PFSK-1 (cell line): ENCODE measurements at regions not wholly inside any gene's neighbourhood (a gene's known extent, or its start where the extent isn't known, plus 50 kb on each side); places are given as distances from the start of the nearest gene placed in this dataset.

ENCODE experiments used
- FOXP2 ChIP-seq: optimal IDR thresholded peaks from 2 replicates; pipeline ENCODE3; 2011; ENCODE audit warnings: borderline replicate concordance, control low read depth, inconsistent platforms; ENCODE audit not compliant: insufficient read depth; ENCODE audit errors: extremely low read length, extremely low read depth
- POLR2AphosphoS5 ChIP-seq: IDR thresholded peaks from 2 replicates; pipeline ENCODE4 v1.6.1; 2012; ENCODE audit warnings: low read depth, mild to moderate bottlenecking, control low read depth, low read length, moderate library complexity
- REST ChIP-seq, 2 experiments: IDR thresholded peaks; 2 replicates each; pipeline versions ENCODE4 v1.6.1 to v1.8.0; 2011 to 2012; ENCODE audit warnings: low read depth in 2 of 2, low read length in 2 of 2, control low read depth in 1 of 2, inconsistent platforms in 1 of 2, mild to moderate bottlenecking in 1 of 2, moderate library complexity in 1 of 2; ENCODE audit not compliant: insufficient read depth in 1 of 2
- SIN3A ChIP-seq: IDR thresholded peaks from 2 replicates; pipeline ENCODE4 v1.6.1; 2012; ENCODE audit warnings: mild to moderate bottlenecking, low read length, moderate library complexity, borderline replicate concordance; ENCODE audit not compliant: insufficient read depth
- TAF1 ChIP-seq: IDR thresholded peaks from 2 replicates; pipeline ENCODE4 v1.6.1; 2012; ENCODE audit warnings: low read length, control low read depth, borderline replicate concordance; ENCODE audit not compliant: insufficient read depth

- TF ChIP-seq POLR2AphosphoS5, result no peak
- no peak for TF ChIP-seq FOXP2
- TF ChIP-seq TAF1, result no peak
- no peak for TF ChIP-seq REST (IDR thresholded peaks at IDR 0.05; ENCODE audit: insufficient read depth in 1 of 2, low read depth in 2 of 2, low read length in 2 of 2)
- no peak for TF ChIP-seq SIN3A
Observed at GRCh38 chr4:66108898-66109297, 438.6 kb upstream of the EPHA5 start.

GRCh38 chr4:66097218-66097617 lies 426.9 kb upstream of the EPHA5 start:
- TF ChIP-seq POLR2AphosphoS5 (no peak), FOXP2 (no peak), REST (IDR thresholded peaks at IDR 0.05; ENCODE audit: insufficient read depth in 1 of 2, low read depth in 2 of 2, low read length in 2 of 2) (no peak), TAF1 (no peak), SIN3A (no peak)

GRCh38 chr4:66095065-66095464 lies 424.8 kb upstream of the EPHA5 start:
- no peak for TF ChIP-seq FOXP2
- no peak for TF ChIP-seq REST (IDR thresholded peaks at IDR 0.05; ENCODE audit: insufficient read depth in 1 of 2, low read depth in 2 of 2, low read length in 2 of 2)
- no peak for TF ChIP-seq POLR2AphosphoS5
- no peak for TF ChIP-seq TAF1
- no peak for TF ChIP-seq SIN3A

- TF ChIP-seq REST (IDR thresholded peaks at IDR 0.05; ENCODE audit: insufficient read depth in 1 of 2, low read depth in 2 of 2, low read length in 2 of 2) (no peak), TAF1 (no peak), FOXP2 (no peak), SIN3A (no peak), POLR2AphosphoS5 (no peak)
Observed at GRCh38 chr4:66094070-66094469, 423.8 kb upstream of the EPHA5 start.

GRCh38 chr4:66091786-66092185 lies 421.5 kb upstream of the EPHA5 start:
- no peak for TF ChIP-seq SIN3A
- TF ChIP-seq FOXP2, result no peak
- no peak for TF ChIP-seq REST (IDR thresholded peaks at IDR 0.05; ENCODE audit: insufficient read depth in 1 of 2, low read depth in 2 of 2, low read length in 2 of 2)
- TF ChIP-seq TAF1, result no peak
- no peak for TF ChIP-seq POLR2AphosphoS5
